Mucosa of stomach (tissue), 1 donor: ENCODE measurements at regions not wholly inside any gene's neighbourhood (a gene's known extent, or its start where the extent isn't known, plus 50 kb on each side); places are given as distances from the start of the nearest gene placed in this dataset.
"Not testable (repeated sequence)": the region's sequence is repeated elsewhere in the genome, so short reads cannot be mapped to it uniquely, and the experiment has no call there.

Experiments used
- H3K27me3 ChIP-seq: one replicate; pipeline ENCODE4 v1.7.0; 2013; ENCODE audit warnings: mild to moderate bottlenecking, low read length; ENCODE audit not compliant: control insufficient read depth, insufficient read depth
- H3K36me3 ChIP-seq: one replicate; pipeline ENCODE4 v1.7.0; 2013; ENCODE audit warnings: low read length; ENCODE audit not compliant: control insufficient read depth, insufficient read depth
- H3K4me1 ChIP-seq: one replicate; pipeline ENCODE4 v1.7.0; 2013; ENCODE audit warnings: mild to moderate bottlenecking, low read length; ENCODE audit not compliant: control insufficient read depth, insufficient read depth
- H3K4me3 ChIP-seq: one replicate; pipeline ENCODE4 v1.7.0; 2013; ENCODE audit warnings: low read length
- H3K9ac ChIP-seq: one replicate; pipeline ENCODE4 v1.7.0; 2013; ENCODE audit warnings: mild to moderate bottlenecking, low read length, moderate library complexity
- H3K9me3 ChIP-seq: one replicate; pipeline ENCODE4 v1.7.0; 2013; ENCODE audit warnings: mild to moderate bottlenecking, low read length, moderate library complexity; ENCODE audit not compliant: control insufficient read depth
- donor health status: Pancreatic carcinoma.

- H3K4me1 ChIP-seq = no peaks in the 10 kb centered on the region
- H3K4me3 ChIP-seq = no peak overlapping the region
- no peaks in the 10 kb centered on the region for H3K36me3 ChIP-seq
- H3K27me3 ChIP-seq = no peaks in the 10 kb centered on the region
- no peaks in the 10 kb centered on the region for H3K9me3 ChIP-seq
- H3K9ac ChIP-seq = no peak overlapping the region
These were observed 118.7 kb downstream of the SOX4 start for GRCh38 chr6:21712213-21712612.

- H3K27me3 ChIP-seq = no peaks in the 10 kb centered on the region
- no peak overlapping the region for H3K4me3 ChIP-seq
- H3K36me3 ChIP-seq = no peaks in the 10 kb centered on the region
- H3K9ac ChIP-seq = no peak overlapping the region
- no peaks in the 10 kb centered on the region for H3K9me3 ChIP-seq
- H3K4me1 ChIP-seq = no peaks in the 10 kb centered on the region
These were observed 119.9 kb downstream of the SOX4 start for GRCh38 chr6:21713481-21713880.

- H3K9me3 ChIP-seq = no peaks in the 10 kb centered on the region
- H3K27me3 ChIP-seq = no peaks in the 10 kb centered on the region
- no peaks in the 10 kb centered on the region for H3K36me3 ChIP-seq
- no peak overlapping the region for H3K9ac ChIP-seq
- H3K4me1 ChIP-seq = no peaks in the 10 kb centered on the region
- no peak overlapping the region for H3K4me3 ChIP-seq
These were observed 121.6 kb downstream of the SOX4 start for GRCh38 chr6:21715180-21715579.

- no peaks in the 10 kb centered on the region for H3K4me1 ChIP-seq
- no peak overlapping the region for H3K9ac ChIP-seq
- H3K4me3 ChIP-seq = no peak overlapping the region
- no peaks in the 10 kb centered on the region for H3K36me3 ChIP-seq
- no peaks in the 10 kb centered on the region for H3K27me3 ChIP-seq
- no peaks in the 10 kb centered on the region for H3K9me3 ChIP-seq
These were observed 129.0 kb downstream of the SOX4 start for GRCh38 chr6:21722510-21722909.

GRCh38 chr6:21726676-21727075 is 133.1 kb downstream of the SOX4 start:
- Histone ChIP-seq H3K9ac (no peak overlapping the region), H3K9me3 (no peaks in the 10 kb centered on the region), H3K27me3 (no peaks in the 10 kb centered on the region), H3K4me1 (no peaks in the 10 kb centered on the region), H3K4me3 (no peak overlapping the region), H3K36me3 (no peaks in the 10 kb centered on the region)

- no peaks in the 10 kb centered on the region for H3K4me1 ChIP-seq
- H3K27me3 ChIP-seq = no peaks in the 10 kb centered on the region
- H3K36me3 ChIP-seq = no peaks in the 10 kb centered on the region
- no peak overlapping the region for H3K9ac ChIP-seq
- no peak overlapping the region for H3K4me3 ChIP-seq
- no peaks in the 10 kb centered on the region for H3K9me3 ChIP-seq
These were observed 134.6 kb downstream of the SOX4 start for GRCh38 chr6:21728141-21728540.

GRCh38 chr6:21729431-21729830 is 135.9 kb downstream of the SOX4 start:
- Histone ChIP-seq H3K36me3 (no peaks in the 10 kb centered on the region), H3K9me3 (no peaks in the 10 kb centered on the region), H3K9ac (no peak overlapping the region), H3K4me3 (no peak overlapping the region), H3K4me1 (no peaks in the 10 kb centered on the region), H3K27me3 (no peaks in the 10 kb centered on the region)

GRCh38 chr6:21730533-21730932 is 137.0 kb downstream of the SOX4 start:
- no peaks in the 10 kb centered on the region for H3K4me1 ChIP-seq
- H3K9ac ChIP-seq = no peak overlapping the region
- no peaks in the 10 kb centered on the region for H3K36me3 ChIP-seq
- H3K9me3 ChIP-seq = no peaks in the 10 kb centered on the region
- H3K4me3 ChIP-seq = no peak overlapping the region
- H3K27me3 ChIP-seq = no peaks in the 10 kb centered on the region

- H3K4me3 ChIP-seq = no peak overlapping the region
- H3K9me3 ChIP-seq = no peaks in the 10 kb centered on the region
- H3K4me1 ChIP-seq = no peaks in the 10 kb centered on the region
- H3K36me3 ChIP-seq = no peaks in the 10 kb centered on the region
- H3K9ac ChIP-seq = no peak overlapping the region
- H3K27me3 ChIP-seq = no peaks in the 10 kb centered on the region
These were observed 138.0 kb downstream of the SOX4 start for GRCh38 chr6:21731411-21732031.

GRCh38 chr6:21732032-21732730 is 138.6 kb downstream of the SOX4 start:
- H3K9me3 ChIP-seq, H3K36me3 ChIP-seq, H3K27me3 ChIP-seq, H3K9ac ChIP-seq, H3K4me3 ChIP-seq, H3K4me1 ChIP-seq: not testable (repeated sequence)

GRCh38 chr6:21732731-21733130 is 139.2 kb downstream of the SOX4 start:
- H3K4me3 ChIP-seq = no peak overlapping the region
- no peaks in the 10 kb centered on the region for H3K36me3 ChIP-seq
- no peaks in the 10 kb centered on the region for H3K4me1 ChIP-seq
- H3K9ac ChIP-seq = no peak overlapping the region
- H3K9me3 ChIP-seq = no peaks in the 10 kb centered on the region
- H3K27me3 ChIP-seq = no peaks in the 10 kb centered on the region

- H3K4me1 ChIP-seq = no peaks in the 10 kb centered on the region
- H3K9ac ChIP-seq = no peak overlapping the region
These were observed 139.8 kb downstream of the SOX4 start for GRCh38 chr6:21733311-21733710.

More at GRCh38 chr6:21733311-21733710, 139.8 kb downstream of the SOX4 start:
- no peaks in the 10 kb centered on the region for H3K36me3 ChIP-seq
- H3K27me3 ChIP-seq = no peaks in the 10 kb centered on the region
- no peak overlapping the region for H3K4me3 ChIP-seq
- H3K9me3 ChIP-seq = no peaks in the 10 kb centered on the region
